HG03520 (cell line): ENCODE measurements at regions not wholly inside any gene's neighbourhood (a gene's known extent, or its start where the extent isn't known, plus 50 kb on each side); places are given as distances from the start of the nearest gene placed in this dataset.
"Not testable (repeated sequence)": the region's sequence is repeated elsewhere in the genome, so short reads cannot be mapped to it uniquely, and the experiment has no call there.

Experiments
- ATAC-seq: cut with Tn5 transposase; IDR thresholded peaks from one replicate; pipeline ENCODE4 v1.9.1; 2021; ENCODE audit warnings: mild to moderate bottlenecking, moderate library complexity; ENCODE audit not compliant: unreplicated experiment

- ATAC-seq = no peak
Observed at GRCh38 chr3:15983232-15983631, 185.5 kb upstream of the ANKRD28 start.

GRCh38 chr3:15983693-15984092 is 185.9 kb upstream of the ANKRD28 start:
- ATAC-seq = no peak

- ATAC-seq = no peak
Observed at GRCh38 chr3:15989419-15989818, 185.1 kb upstream of the GALNT15 start.

GRCh38 chr3:15993660-15994059 is 180.8 kb upstream of the GALNT15 start:
- not testable (repeated sequence) for ATAC-seq

GRCh38 chr3:15996496-15996895 is 178.0 kb upstream of the GALNT15 start:
- not testable (repeated sequence) for ATAC-seq

GRCh38 chr3:15997274-15997943 is 177.1 kb upstream of the GALNT15 start:
- peak; percentile 92 for ATAC-seq

- no peak for ATAC-seq
Observed at GRCh38 chr3:15998911-15999310, 175.6 kb upstream of the GALNT15 start.

- no peak for ATAC-seq
Observed at GRCh38 chr3:16004812-16005211, 169.7 kb upstream of the GALNT15 start.

- no peak for ATAC-seq
Observed at GRCh38 chr3:16011376-16011775, 163.1 kb upstream of the GALNT15 start.

- ATAC-seq = no peak
Observed at GRCh38 chr3:16012086-16012485, 162.4 kb upstream of the GALNT15 start.

- ATAC-seq = no peak
Observed at GRCh38 chr3:16013568-16013967, 160.9 kb upstream of the GALNT15 start.

- ATAC-seq = not testable (repeated sequence)
Observed at GRCh38 chr3:16021801-16022200, 152.7 kb upstream of the GALNT15 start.

- ATAC-seq = not testable (repeated sequence)
Observed at GRCh38 chr3:16023881-16024280, 150.6 kb upstream of the GALNT15 start.

- ATAC-seq = no peak
Observed at GRCh38 chr3:16024548-16024947, 149.9 kb upstream of the GALNT15 start.

- no peak for ATAC-seq
Observed at GRCh38 chr3:16026753-16027152, 147.7 kb upstream of the GALNT15 start.

- ATAC-seq = no peak
Observed at GRCh38 chr3:16028604-16029003, 145.9 kb upstream of the GALNT15 start.

GRCh38 chr3:16030342-16030741 is 144.1 kb upstream of the GALNT15 start:
- ATAC-seq = no peak

GRCh38 chr3:16031434-16031833 is 143.0 kb upstream of the GALNT15 start:
- ATAC-seq = no peak

- no peak for ATAC-seq
Observed at GRCh38 chr3:16033889-16034687, 140.4 kb upstream of the GALNT15 start.

GRCh38 chr3:16040991-16041390 is 133.5 kb upstream of the GALNT15 start:
- no peak for ATAC-seq

GRCh38 chr3:16048435-16049318 is 125.8 kb upstream of the GALNT15 start:
- ATAC-seq = peak; percentile 97
